ENCODE measurements at regions not wholly inside any gene's neighbourhood (a gene's known extent, or its start where the extent isn't known, plus 50 kb on each side); places are given as distances from the start of the nearest gene placed in this dataset.

DNA sequence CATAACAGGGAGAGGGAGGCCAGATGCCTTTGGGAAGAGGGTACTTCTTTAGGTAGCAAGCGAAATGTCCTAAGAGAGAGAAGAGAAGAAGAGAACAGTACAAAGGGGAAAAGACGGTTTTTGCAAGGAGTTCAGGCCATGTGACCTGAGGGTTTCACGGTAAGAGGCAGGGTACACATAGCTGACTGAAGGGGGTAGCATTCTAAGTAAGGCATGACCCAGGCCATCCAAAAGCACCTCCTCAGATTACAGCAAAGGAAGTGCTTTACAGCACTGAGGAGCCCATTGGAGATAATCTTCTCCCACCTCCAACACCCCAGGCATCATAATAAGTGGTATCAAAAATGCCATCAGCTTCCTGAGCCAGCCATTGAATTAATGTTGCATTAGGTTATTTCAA, 258.2 kb upstream of the NPY start:
- DNase-seq (no peak), ATAC-seq (no peak)
- no peak for TF ChIP-seq POLR2A (IDR thresholded peaks at IDR 0.05)
- TF ChIP-seq, protein P1, sequence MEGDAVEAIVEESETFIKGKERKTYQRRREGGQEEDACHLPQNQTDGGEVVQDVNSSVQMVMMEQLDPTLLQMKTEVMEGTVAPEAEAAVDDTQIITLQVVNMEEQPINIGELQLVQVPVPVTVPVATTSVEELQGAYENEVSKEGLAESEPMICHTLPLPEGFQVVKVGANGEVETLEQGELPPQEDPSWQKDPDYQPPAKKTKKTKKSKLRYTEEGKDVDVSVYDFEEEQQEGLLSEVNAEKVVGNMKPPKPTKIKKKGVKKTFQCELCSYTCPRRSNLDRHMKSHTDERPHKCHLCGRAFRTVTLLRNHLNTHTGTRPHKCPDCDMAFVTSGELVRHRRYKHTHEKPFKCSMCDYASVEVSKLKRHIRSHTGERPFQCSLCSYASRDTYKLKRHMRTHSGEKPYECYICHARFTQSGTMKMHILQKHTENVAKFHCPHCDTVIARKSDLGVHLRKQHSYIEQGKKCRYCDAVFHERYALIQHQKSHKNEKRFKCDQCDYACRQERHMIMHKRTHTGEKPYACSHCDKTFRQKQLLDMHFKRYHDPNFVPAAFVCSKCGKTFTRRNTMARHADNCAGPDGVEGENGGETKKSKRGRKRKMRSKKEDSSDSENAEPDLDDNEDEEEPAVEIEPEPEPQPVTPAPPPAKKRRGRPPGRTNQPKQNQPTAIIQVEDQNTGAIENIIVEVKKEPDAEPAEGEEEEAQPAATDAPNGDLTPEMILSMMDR (IDR thresholded peaks at IDR 0.05), result no peak
- WGBS (ENCODE audit: insufficient coverage, low coverage, low lambda C conversion rate, missing lambda C conversion rate), result no CpG with 5 or more reads among the region's 3 CpGs
- Histone ChIP-seq H3K4me1 (no peaks in the 10 kb centered on the region), H3K27me3 (no peaks in the 10 kb centered on the region), H3K9me3 (no peaks in the 10 kb centered on the region), H3K4me3 (no peak overlapping the region), H3K36me3 (no peaks in the 10 kb centered on the region), H3K27ac (no peak overlapping the region)
- intact Hi-C loops (cut with DNase I), result no loop called here

DNA sequence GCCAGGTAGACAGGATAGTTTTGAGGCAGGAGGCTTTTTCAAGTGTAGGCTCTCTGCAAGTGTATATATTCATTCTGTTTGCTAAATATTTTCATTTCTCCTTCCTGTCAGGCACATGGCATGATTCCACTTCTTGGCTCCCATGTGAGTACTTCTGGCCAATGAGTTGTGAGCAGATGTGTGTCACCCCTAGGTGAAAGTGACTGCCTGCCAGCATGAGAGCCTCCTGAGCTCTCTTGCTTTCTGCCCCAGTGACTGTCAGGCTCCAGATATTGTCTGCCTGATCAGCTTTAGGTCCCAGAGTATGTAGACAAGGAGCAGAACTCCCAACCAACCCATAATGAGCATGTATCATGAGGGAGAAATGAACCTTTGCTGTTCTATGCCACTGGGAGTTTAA, 257.6 kb upstream of the NPY start:
- no peaks in the 10 kb centered on the region for H3K9me3 ChIP-seq
- H3K36me3 ChIP-seq, result no peaks in the 10 kb centered on the region
- TF ChIP-seq, protein P1 (IDR thresholded peaks at IDR 0.05), result no peak
- no peak for TF ChIP-seq POLR2A (IDR thresholded peaks at IDR 0.05)
- ATAC-seq, result no peak
- no peak for DNase-seq
- no peaks in the 10 kb centered on the region for H3K4me1 ChIP-seq
- H3K4me3 ChIP-seq, result no peak overlapping the region
- intact Hi-C loops (cut with DNase I), result no loop called here
- H3K27ac ChIP-seq, result no peak overlapping the region
- H3K27me3 ChIP-seq, result no peaks in the 10 kb centered on the region

DNA sequence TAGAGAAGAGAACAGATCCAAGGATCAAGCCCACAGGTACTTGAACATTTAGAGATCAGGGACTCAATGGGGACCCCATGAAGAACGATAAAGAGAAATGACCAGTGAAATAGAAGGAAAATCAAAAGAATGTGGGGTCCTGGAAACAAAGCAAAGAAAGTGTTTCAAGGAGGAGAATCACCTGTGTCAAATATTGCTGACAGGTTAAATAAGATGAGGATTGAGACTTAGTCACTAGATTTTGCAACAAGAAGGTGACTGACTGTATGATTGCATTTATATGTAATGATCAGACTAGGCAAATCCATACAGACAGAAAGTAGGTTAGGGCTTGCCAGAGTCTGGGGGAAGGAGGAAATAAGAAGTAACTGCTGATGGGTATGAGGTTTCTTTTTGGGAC, 254.9 kb upstream of the NPY start:
- Histone ChIP-seq H3K36me3 (no peaks in the 10 kb centered on the region), H3K27me3 (no peaks in the 10 kb centered on the region), H3K9me3 (no peaks in the 10 kb centered on the region), H3K4me3 (no peak overlapping the region), H3K4me1 (no peaks in the 10 kb centered on the region), H3K27ac (no peak overlapping the region)
- TF ChIP-seq POLR2A (IDR thresholded peaks at IDR 0.05), result no peak
- TF ChIP-seq, protein P1 (IDR thresholded peaks at IDR 0.05), result no peak
- DNase-seq (no peak), ATAC-seq (no peak)
- WGBS (ENCODE audit: insufficient coverage, low coverage, low lambda C conversion rate, missing lambda C conversion rate), result 75% methylated on average over 1 of the region's 1 CpG
- intact Hi-C loops (cut with DNase I), result no loop called here

GRCh38 chr7:24034251-24034650, 249.7 kb upstream of the NPY start:
- 100% methylated on average over 1 of the region's 1 CpG for WGBS (ENCODE audit: insufficient coverage, low coverage, low lambda C conversion rate, missing lambda C conversion rate)
- Histone ChIP-seq H3K4me1 (no peaks in the 10 kb centered on the region), H3K4me3 (no peak overlapping the region), H3K36me3 (no peaks in the 10 kb centered on the region), H3K9me3 (no peaks in the 10 kb centered on the region), H3K27ac (no peak overlapping the region), H3K27me3 (no peaks in the 10 kb centered on the region)
- no peak for DNase-seq
- TF ChIP-seq, protein P1 (IDR thresholded peaks at IDR 0.05), result no peak
- no peak for TF ChIP-seq POLR2A (IDR thresholded peaks at IDR 0.05)
- intact Hi-C loops (cut with DNase I), result no loop called here
- no peak for ATAC-seq

GRCh38 chr7:24035366-24036032, 248.5 kb upstream of the NPY start:
- H3K27ac ChIP-seq, result no peak overlapping the region
- 80% methylated on average over 4 of the region's 5 CpGs for WGBS (ENCODE audit: insufficient coverage, low coverage, low lambda C conversion rate, missing lambda C conversion rate)
- no peaks in the 10 kb centered on the region for H3K9me3 ChIP-seq
- DNase-seq (no peak), ATAC-seq (no peak)
- H3K4me3 ChIP-seq, result no peak overlapping the region
- H3K4me1 ChIP-seq, result no peaks in the 10 kb centered on the region
- no peaks in the 10 kb centered on the region for H3K27me3 ChIP-seq
- TF ChIP-seq POLR2A (IDR thresholded peaks at IDR 0.05), result no peak
- TF ChIP-seq, protein P1 (IDR thresholded peaks at IDR 0.05), result no peak
- no peaks in the 10 kb centered on the region for H3K36me3 ChIP-seq
- intact Hi-C loops (cut with DNase I), result no loop called here
